SK-N-SH (cell line): ENCODE measurements at regions not wholly inside any gene's neighbourhood (a gene's known extent, or its start where the extent isn't known, plus 50 kb on each side); places are given as distances from the start of the nearest gene placed in this dataset.

ENCODE experiments used
- CTCF ChIA-PET: fragments of 300-600, 350-600 bp; formaldehyde crosslinking; extraction: SDS; loops from one replicate; lab custom pipeline; 2021; lab: Yijun Ruan, JAX
- POLR2A ChIA-PET: fragments of 350-600 bp; sonication (Branson Sonifier 250); formaldehyde crosslinking; extraction: SDS; loops from one replicate; lab custom pipeline; 2020; ENCODE audit warnings: antibody characterized with exemption, inconsistent platforms; lab: Yijun Ruan, JAX
- DNase-seq: peaks from one replicate; pipeline ENCODE4 v3.0.0; 2012
- H2AFZ ChIP-seq: fragments of 200-600 bp; sonication (generic); 2 replicates; pipeline ENCODE4 v1.8.1; 2016; ENCODE audit warnings: antibody characterized with exemption, mild to moderate bottlenecking, low read depth
- H3F3A ChIP-seq: fragments of 200-600 bp; sonication (generic); replicated peaks from 2 replicates; pipeline ENCODE3; 2016; ENCODE audit warnings: antibody characterized with exemption, mild to moderate bottlenecking; ENCODE audit not compliant: insufficient read depth
- H3K27ac ChIP-seq, 2 experiments: fragments of 200-500 bp in 1 of 2; fragments of 200-600 bp in 1 of 2; sonication (Bioruptor generic) in 1 of 2; sonication (generic), shearing (Covaris generic) in 1 of 2; 2 replicates each; pipeline versions ENCODE4 v1.5.1 to v1.6.1; 2014 to 2016; ENCODE audit warnings: low read depth in 2 of 2, inconsistent platforms in 1 of 2, low read length in 1 of 2, mild to moderate bottlenecking in 1 of 2, mixed read lengths in 1 of 2
- H3K27me3 ChIP-seq: fragments of 200-600 bp; sonication (generic), shearing (Covaris generic); 2 replicates; pipeline ENCODE4 v1.6.1; 2016; ENCODE audit warnings: mixed run types; ENCODE audit not compliant: insufficient read depth
- H3K36me3 ChIP-seq, 2 experiments: fragments of 200-500 bp in 1 of 2; fragments of 200-600 bp in 1 of 2; sonication (Bioruptor generic) in 1 of 2; sonication (generic) in 1 of 2; replicated peaks in 1 of 2; 2 replicates each; pipeline versions ENCODE3 to v1.5.1; 2014 to 2016; ENCODE audit warnings: low read length in 1 of 2, mild to moderate bottlenecking in 1 of 2; ENCODE audit not compliant: insufficient read depth in 2 of 2, control insufficient read depth in 1 of 2
- H3K4me1 ChIP-seq, 2 experiments: fragments of 200-500 bp in 1 of 2; fragments of 200-600 bp in 1 of 2; sonication (Bioruptor generic) in 1 of 2; sonication (generic), shearing (Covaris generic) in 1 of 2; 2 replicates each; pipeline versions ENCODE4 v1.5.1 to v1.6.1; 2014 to 2016; ENCODE audit warnings: low read depth in 1 of 2, low read length in 1 of 2, mixed run types in 1 of 2; ENCODE audit not compliant: insufficient read depth in 2 of 2, control insufficient read depth in 1 of 2
- H3K4me2 ChIP-seq: fragments of 200-600 bp; sonication (generic), shearing (Covaris generic); 2 replicates; pipeline ENCODE4 v1.6.1; 2017; ENCODE audit warnings: mixed run types
- H3K4me3 ChIP-seq, 2 experiments: fragments of 200-500 bp in 1 of 2; fragments of 200-600 bp in 1 of 2; sonication (Bioruptor generic) in 1 of 2; sonication (generic), shearing (Covaris generic) in 1 of 2; 2 replicates each; pipeline versions ENCODE4 v1.5.1 to v1.8.1; 2014 to 2016; ENCODE audit warnings: low read depth in 2 of 2, inconsistent platforms in 1 of 2, low read length in 1 of 2, mild to moderate bottlenecking in 1 of 2, mixed read lengths in 1 of 2, moderate library complexity in 1 of 2
- H3K79me2 ChIP-seq: fragments of 200-600 bp; sonication (generic); 2 replicates; pipeline ENCODE4 v1.8.1; 2017; ENCODE audit warnings: mild to moderate bottlenecking; ENCODE audit not compliant: insufficient read depth
- H3K9ac ChIP-seq: fragments of 200-600 bp; sonication (generic); 2 replicates; pipeline ENCODE4 v1.6.1; 2017; ENCODE audit warnings: mixed run types
- H3K9me2 ChIP-seq: fragments of 200-600 bp; sonication (generic); 2 replicates; pipeline ENCODE4 v1.6.1; 2017; ENCODE audit warnings: mixed run types
- H3K9me3 ChIP-seq: fragments of 200-600 bp; sonication (generic); 2 replicates; pipeline ENCODE4 v1.6.1; 2017; ENCODE audit warnings: mixed run types, mild to moderate bottlenecking, moderate library complexity
- H4K20me1 ChIP-seq: fragments of 200-600 bp; sonication (generic); 2 replicates; pipeline ENCODE4 v1.6.1; 2017; ENCODE audit warnings: mild to moderate bottlenecking, mixed run types; ENCODE audit not compliant: insufficient read depth
- ELF1 ChIP-seq: IDR thresholded peaks from 2 replicates; pipeline ENCODE4 v1.4.0; 2012
- FOXJ3 ChIP-seq: sonication (generic); formaldehyde crosslinking; IDR thresholded peaks from 2 replicates; pipeline ENCODE4 v1.5.1; 2020; ENCODE audit warnings: mild to moderate bottlenecking, missing genetic modification reagents
- FOXM1 ChIP-seq: IDR thresholded peaks from 2 replicates; pipeline ENCODE4 v1.4.0; 2012; ENCODE audit warnings: low read depth, mild to moderate bottlenecking
- GABPA ChIP-seq: IDR thresholded peaks from 2 replicates; pipeline ENCODE4 v1.4.0; 2012; ENCODE audit warnings: low read depth, mild to moderate bottlenecking
- MXI1 ChIP-seq: IDR thresholded peaks from 2 replicates; pipeline ENCODE4 v1.6.1; 2012; ENCODE audit warnings: mild to moderate bottlenecking, low read depth, low read length, improper control_type of control experiment
- POLR2AphosphoS5 ChIP-seq: IDR thresholded peaks from 2 replicates; pipeline ENCODE4 v1.6.1; 2012; ENCODE audit warnings: low read depth, low read length
- RCOR1 ChIP-seq: fragments of 150-350 bp; IDR thresholded peaks from 2 replicates; pipeline ENCODE4 v1.6.1; 2017; ENCODE audit warnings: antibody characterized with exemption, low read length
- RFX5 ChIP-seq: IDR thresholded peaks from 2 replicates; pipeline ENCODE4 v1.6.1; 2012; ENCODE audit warnings: mild to moderate bottlenecking, improper control_type of control experiment, low read length
- SIN3A ChIP-seq: IDR thresholded peaks from 2 replicates; pipeline ENCODE4 v1.6.1; 2012; ENCODE audit warnings: low read depth, mild to moderate bottlenecking, low read length, moderate library complexity, borderline replicate concordance
- SMC3 ChIP-seq: IDR thresholded peaks from 2 replicates; pipeline ENCODE4 v1.6.1; 2012; ENCODE audit warnings: low read depth, low read length, improper control_type of control experiment
- TAF1 ChIP-seq: IDR thresholded peaks from 2 replicates; pipeline ENCODE4 v1.6.1; 2012; ENCODE audit warnings: low read depth, mild to moderate bottlenecking, low read length, moderate library complexity, borderline replicate concordance
- TCF12 ChIP-seq: IDR thresholded peaks from 2 replicates; pipeline ENCODE4 v1.4.0; 2012
- WGBS: methylation state at CpG from one replicate; pipeline ENCODE4 v1.1.6; 2017; ENCODE audit warnings: low lambda C conversion rate; 5-methylcytosine and 5-hydroxymethylcytosine counted together
- TF ChIP-seq, protein P1 (sequence below): IDR thresholded peaks from 2 replicates; pipeline ENCODE4 v1.4.0; 2012; ENCODE audit warnings: low read depth, borderline replicate concordance
- TF ChIP-seq, protein P2 (sequence below): fragments of 150-350 bp; IDR thresholded peaks from 2 replicates; pipeline ENCODE4 v1.6.1; 2017; ENCODE audit warnings: antibody characterized with exemption, low read length, low read depth, borderline replicate concordance

DNA sequence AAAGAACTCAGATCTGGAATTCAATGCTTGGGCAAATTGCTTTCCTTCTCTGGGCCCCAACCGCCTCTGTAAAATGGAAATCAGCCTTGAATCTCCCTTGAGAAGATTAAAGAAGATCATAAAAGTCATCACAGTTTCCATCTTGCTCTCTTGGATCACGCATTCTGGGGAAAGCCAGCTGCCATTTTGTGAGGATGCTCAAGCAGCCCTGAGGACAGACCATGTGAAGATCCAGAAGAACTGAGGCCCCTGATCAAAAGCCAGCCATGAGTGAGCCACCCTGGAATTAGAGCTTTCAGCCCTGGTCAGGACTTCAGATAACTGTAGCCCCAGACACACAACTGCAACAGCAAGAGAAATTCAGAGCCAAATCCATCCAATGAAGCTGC, 229.3 kb downstream of the MN1 start:
- POLR2A ChIA-PET: no interaction called here
- Histone ChIP-seq H3K4me1 (no peaks in the 10 kb centered on the region), H3K9me2 (no peaks in the 10 kb centered on the region), H3K4me2 (no peak overlapping the region), H3K27ac (no peak overlapping the region), H3K9me3 (no peaks in the 10 kb centered on the region), H3K36me3 (no peaks in the 10 kb centered on the region), H3K4me3 (no peak overlapping the region), H3K79me2 (no peaks in the 10 kb centered on the region), H4K20me1 (no peaks in the 10 kb centered on the region), H3K27me3 (peaks cover 8% of the 10 kb centered on the region; the same call in 1 of the 2 replicates), H3K9ac (no peak overlapping the region), H3F3A (no peaks in the 10 kb centered on the region), H2AFZ (no peak overlapping the region)
- CTCF ChIA-PET: no interaction called here
- DNase-seq: no peak
- WGBS: 63% methylated on average over 2 of the region's 2 CpGs
- no peak for TF ChIP-seq RFX5
- no peak for TF ChIP-seq ELF1
- TF ChIP-seq, protein P1, sequence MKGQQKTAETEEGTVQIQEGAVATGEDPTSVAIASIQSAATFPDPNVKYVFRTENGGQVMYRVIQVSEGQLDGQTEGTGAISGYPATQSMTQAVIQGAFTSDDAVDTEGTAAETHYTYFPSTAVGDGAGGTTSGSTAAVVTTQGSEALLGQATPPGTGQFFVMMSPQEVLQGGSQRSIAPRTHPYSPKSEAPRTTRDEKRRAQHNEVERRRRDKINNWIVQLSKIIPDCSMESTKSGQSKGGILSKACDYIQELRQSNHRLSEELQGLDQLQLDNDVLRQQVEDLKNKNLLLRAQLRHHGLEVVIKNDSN: no peak
- no peak for TF ChIP-seq TAF1
- no peak for TF ChIP-seq TCF12
- TF ChIP-seq SIN3A: no peak
- TF ChIP-seq RCOR1: no peak
- TF ChIP-seq FOXJ3 (CRISPR knock-in tag): no peak
- TF ChIP-seq GABPA: no peak

DNA sequence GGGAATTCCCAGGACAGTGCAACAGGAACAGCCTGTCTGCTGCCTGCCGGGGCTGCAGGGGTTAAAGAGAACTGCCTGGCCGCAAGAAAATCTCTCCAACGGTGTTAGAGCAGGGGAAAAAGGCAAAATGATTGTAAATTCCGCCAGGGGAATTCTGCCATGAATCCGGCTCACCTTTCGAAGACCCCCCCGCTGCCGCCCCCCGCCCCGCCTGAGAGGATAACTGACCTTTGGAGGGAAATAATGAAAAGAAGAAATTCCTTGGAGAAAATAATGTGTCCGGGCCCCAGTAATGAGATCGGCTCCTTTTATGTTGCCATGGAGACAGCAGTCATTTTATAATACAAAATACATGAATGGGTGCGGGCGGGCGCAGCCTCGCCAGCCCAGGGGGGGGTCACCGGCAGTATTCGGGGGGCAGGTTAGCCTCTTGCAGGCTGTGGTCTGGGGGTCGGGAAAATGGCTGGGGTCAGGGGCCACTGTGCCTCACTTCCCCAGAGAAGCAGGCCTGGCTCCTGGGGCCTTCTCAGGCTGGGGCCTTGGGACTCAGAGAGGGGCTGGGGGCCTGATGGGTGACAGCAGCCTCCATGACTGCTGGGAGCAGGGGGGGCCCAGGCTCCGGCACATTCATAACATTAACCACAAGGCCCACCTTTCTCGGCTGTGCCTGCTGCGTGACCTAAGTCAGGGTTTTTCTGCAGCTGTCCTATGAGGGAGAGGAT, 228.1 kb downstream of the MN1 start:
- Histone ChIP-seq H3K27ac (no peak overlapping the region), H3F3A (no peaks in the 10 kb centered on the region), H3K4me1 (no peaks in the 10 kb centered on the region), H2AFZ (no peak overlapping the region), H3K36me3 (no peaks in the 10 kb centered on the region), H3K4me3 (no peak overlapping the region), H3K27me3 (peaks cover 8% of the 10 kb centered on the region; the same call in 1 of the 2 replicates), H3K9me3 (no peaks in the 10 kb centered on the region), H3K4me2 (no peak overlapping the region), H3K9ac (no peak overlapping the region), H3K79me2 (no peaks in the 10 kb centered on the region), H3K9me2 (no peaks in the 10 kb centered on the region), H4K20me1 (no peaks in the 10 kb centered on the region)
- ChIA-PET CTCF (no interaction called here), POLR2A (no interaction called here)
- TF ChIP-seq MXI1: no peak
- WGBS: 69% methylated on average over 20 of the region's 22 CpGs
- no peak for DNase-seq

DNA sequence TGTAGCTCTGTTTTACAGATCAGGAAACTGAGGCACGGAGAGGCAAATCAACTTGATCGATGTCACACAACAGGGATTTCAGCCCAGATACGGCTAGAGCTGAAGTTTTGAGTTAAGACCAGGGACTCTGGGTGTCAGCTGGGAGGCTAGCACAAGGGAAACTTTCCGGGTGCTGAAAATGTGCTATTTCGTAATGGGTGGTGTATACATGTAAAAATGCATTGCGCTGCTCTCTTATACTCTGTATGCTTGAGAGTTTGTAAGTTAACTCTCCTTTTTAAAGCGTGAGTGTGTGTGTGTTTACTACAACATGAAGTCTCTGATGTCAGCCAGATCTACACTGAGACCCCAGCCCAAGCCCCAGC, 227.6 kb downstream of the MN1 start:
- Histone ChIP-seq H3K4me2 (no peak overlapping the region), H3K79me2 (no peaks in the 10 kb centered on the region), H3K36me3 (no peaks in the 10 kb centered on the region), H2AFZ (no peak overlapping the region), H3K4me3 (no peak overlapping the region), H4K20me1 (no peaks in the 10 kb centered on the region), H3K4me1 (no peaks in the 10 kb centered on the region), H3K27ac (no peak overlapping the region), H3K9me2 (no peaks in the 10 kb centered on the region), H3F3A (no peaks in the 10 kb centered on the region), H3K27me3 (peaks cover 3% of the 10 kb centered on the region; the same call in 1 of the 2 replicates), H3K9me3 (no peaks in the 10 kb centered on the region), H3K9ac (no peak overlapping the region)
- POLR2A ChIA-PET: no interaction called here
- CTCF ChIA-PET: no interaction called here
- 64% methylated on average over 7 of the region's 7 CpGs for WGBS
- DNase-seq: no peak
- TF ChIP-seq, protein P1: no peak
- TF ChIP-seq, protein P2, sequence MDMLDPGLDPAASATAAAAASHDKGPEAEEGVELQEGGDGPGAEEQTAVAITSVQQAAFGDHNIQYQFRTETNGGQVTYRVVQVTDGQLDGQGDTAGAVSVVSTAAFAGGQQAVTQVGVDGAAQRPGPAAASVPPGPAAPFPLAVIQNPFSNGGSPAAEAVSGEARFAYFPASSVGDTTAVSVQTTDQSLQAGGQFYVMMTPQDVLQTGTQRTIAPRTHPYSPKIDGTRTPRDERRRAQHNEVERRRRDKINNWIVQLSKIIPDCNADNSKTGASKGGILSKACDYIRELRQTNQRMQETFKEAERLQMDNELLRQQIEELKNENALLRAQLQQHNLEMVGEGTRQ: no peak
- TF ChIP-seq TAF1 (no peak), FOXM1 (no peak), POLR2AphosphoS5 (no peak), SMC3 (no peak)
